CD4-positive, alpha-beta T cell (primary cell): ENCODE measurements at regions not wholly inside any gene's neighbourhood (a gene's known extent, or its start where the extent isn't known, plus 50 kb on each side); places are given as distances from the start of the nearest gene placed in this dataset.

Experiments
- ATAC-seq: fragments of 200-7000 bp; cut with Tn5 transposase; one replicate; pipeline ENCODE4 v1.10.0; 2022; ENCODE audit warnings: mild to moderate bottlenecking; ENCODE audit not compliant: poor library complexity
- CTCF ChIA-PET: fragments of 350-600 bp; sonication (Branson Sonifier 250); formaldehyde crosslinking; loops from one replicate; lab custom pipeline; 2021; ENCODE audit warnings: antibody characterized with exemption, inconsistent platforms; lab: Charles Lee
- POLR2A ChIA-PET: fragments of 350-600 bp; sonication (Branson Sonifier 250); formaldehyde crosslinking; loops from one replicate; lab custom pipeline; 2021; ENCODE audit warnings: antibody characterized with exemption, inconsistent platforms; lab: Charles Lee
- DNase-seq, 14 experiments: peaks; one replicate each; pipeline ENCODE4 v3.0.0-alpha.2; 2013 to 2020; ENCODE audit warnings: mixed read lengths in 2 of 14
- H3K27ac ChIP-seq, 2 donors: one replicate each; pipeline versions ENCODE4 v1.5.1 to v1.7.0; 2013; ENCODE audit warnings: low read length in 2 of 2, low read depth in 1 of 2, mild to moderate bottlenecking in 1 of 2
- H3K27me3 ChIP-seq, 2 experiments: 1 replicate in 1 of 2; 2 replicates in 1 of 2; pipeline versions ENCODE4 v1.6.1 to v1.7.0; 2013; ENCODE audit warnings: low read length in 2 of 2, control low read depth in 1 of 2, mild to moderate bottlenecking in 1 of 2, moderate library complexity in 1 of 2; ENCODE audit not compliant: insufficient read depth in 2 of 2, control insufficient read depth in 1 of 2
- H3K36me3 ChIP-seq: one replicate; pipeline ENCODE4 v1.6.1; 2013; ENCODE audit warnings: low read length, control low read depth; ENCODE audit not compliant: insufficient read depth
- H3K4me1 ChIP-seq: one replicate; pipeline ENCODE4 v1.6.1; 2013; ENCODE audit warnings: low read length, control low read depth; ENCODE audit not compliant: insufficient read depth
- H3K4me3 ChIP-seq: one replicate; pipeline ENCODE4 v1.5.1; 2013; ENCODE audit warnings: mild to moderate bottlenecking, low read length, moderate library complexity
- H3K9me3 ChIP-seq, 2 experiments: 1 replicate in 1 of 2; 2 replicates in 1 of 2; pipeline versions ENCODE4 v1.6.1 to v1.7.0; 2013; ENCODE audit warnings: low read length in 2 of 2, mild to moderate bottlenecking in 2 of 2, control low read depth in 1 of 2, moderate library complexity in 1 of 2; ENCODE audit not compliant: control insufficient read depth in 1 of 2, insufficient read depth in 1 of 2
- H3K27ac Mint-ChIP-seq: one replicate; pipeline ENCODE4 v1.8.0; 2020; ENCODE audit warnings: mixed read lengths
- H3K27me3 Mint-ChIP-seq: one replicate; pipeline ENCODE4 v1.8.0; 2021; ENCODE audit warnings: mixed read lengths
- H3K36me3 Mint-ChIP-seq: one replicate; pipeline ENCODE4 v1.8.0; 2021; ENCODE audit warnings: low read depth, mixed read lengths
- H3K4me1 Mint-ChIP-seq: one replicate; pipeline ENCODE4 v1.8.0; 2021; ENCODE audit warnings: low read depth, mixed read lengths
- H3K4me3 Mint-ChIP-seq: one replicate; pipeline ENCODE4 v1.8.0; 2020; ENCODE audit warnings: mild to moderate bottlenecking, mixed read lengths
- H3K9me3 Mint-ChIP-seq: one replicate; pipeline ENCODE4 v1.8.0; 2020; ENCODE audit warnings: mixed read lengths
- intact Hi-C, 2 experiments: fragments of 100-400 bp; cut with DNase I in 1 of 2; cut with micrococcal nuclease in 1 of 2; formaldehyde crosslinking; loops; one replicate each; pipeline versions ENCODE4 v1.15.1 to v1.9.0; 2023 to 2025; cut with DNase I, micrococcal nuclease
- TF ChIP-seq, protein P1 (sequence below): fragments of 200-600 bp; IDR thresholded peaks from one replicate; pipeline ENCODE4 v1.8.0; 2022; ENCODE audit warnings: antibody characterized with exemption, mild to moderate bottlenecking

DNA sequence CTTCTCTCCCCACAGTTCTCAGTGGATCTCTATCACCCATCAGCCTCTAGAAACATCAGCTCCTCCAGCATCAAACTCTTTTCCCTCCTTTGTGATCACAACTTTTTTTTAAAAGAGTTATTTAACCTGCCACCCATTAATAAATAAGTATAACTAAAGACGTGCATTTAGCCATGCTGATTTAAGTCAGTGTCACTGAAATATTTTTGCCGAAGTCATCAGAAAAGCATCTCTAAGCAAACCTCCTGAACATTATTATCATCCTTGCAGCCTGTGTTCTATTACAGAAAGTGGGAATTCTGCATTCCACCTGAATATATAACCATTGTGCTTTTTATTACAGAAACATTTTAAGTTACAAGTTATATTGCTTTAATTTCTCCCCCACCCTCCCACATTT is 106.2 kb upstream of the ARHGAP28 start:
- intact Hi-C loops: no loop called here
- Histone ChIP-seq H3K27ac (no peak overlapping the region), H3K27me3 (no peaks in the 10 kb centered on the region), H3K4me1 (no peaks in the 10 kb centered on the region), H3K36me3 (no peaks in the 10 kb centered on the region), H3K4me3 (no peak overlapping the region), H3K9me3 (peaks cover 0 to 5% of the 10 kb centered on the region in 2 experiments)
- no peak overlapping the region for H3K27ac Mint-ChIP-seq
- no peaks in the 10 kb centered on the region for H3K27me3 Mint-ChIP-seq
- ATAC-seq: no peak
- H3K9me3 Mint-ChIP-seq: peaks cover 2% of the 10 kb centered on the region
- H3K4me3 Mint-ChIP-seq: no peak overlapping the region
- H3K4me1 Mint-ChIP-seq: no peaks in the 10 kb centered on the region
- CTCF ChIA-PET: no interaction called here
- POLR2A ChIA-PET: no interaction called here
- TF ChIP-seq, protein P1, sequence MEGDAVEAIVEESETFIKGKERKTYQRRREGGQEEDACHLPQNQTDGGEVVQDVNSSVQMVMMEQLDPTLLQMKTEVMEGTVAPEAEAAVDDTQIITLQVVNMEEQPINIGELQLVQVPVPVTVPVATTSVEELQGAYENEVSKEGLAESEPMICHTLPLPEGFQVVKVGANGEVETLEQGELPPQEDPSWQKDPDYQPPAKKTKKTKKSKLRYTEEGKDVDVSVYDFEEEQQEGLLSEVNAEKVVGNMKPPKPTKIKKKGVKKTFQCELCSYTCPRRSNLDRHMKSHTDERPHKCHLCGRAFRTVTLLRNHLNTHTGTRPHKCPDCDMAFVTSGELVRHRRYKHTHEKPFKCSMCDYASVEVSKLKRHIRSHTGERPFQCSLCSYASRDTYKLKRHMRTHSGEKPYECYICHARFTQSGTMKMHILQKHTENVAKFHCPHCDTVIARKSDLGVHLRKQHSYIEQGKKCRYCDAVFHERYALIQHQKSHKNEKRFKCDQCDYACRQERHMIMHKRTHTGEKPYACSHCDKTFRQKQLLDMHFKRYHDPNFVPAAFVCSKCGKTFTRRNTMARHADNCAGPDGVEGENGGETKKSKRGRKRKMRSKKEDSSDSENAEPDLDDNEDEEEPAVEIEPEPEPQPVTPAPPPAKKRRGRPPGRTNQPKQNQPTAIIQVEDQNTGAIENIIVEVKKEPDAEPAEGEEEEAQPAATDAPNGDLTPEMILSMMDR: no peak
- no peaks in the 10 kb centered on the region for H3K36me3 Mint-ChIP-seq
- no peak for DNase-seq

DNA sequence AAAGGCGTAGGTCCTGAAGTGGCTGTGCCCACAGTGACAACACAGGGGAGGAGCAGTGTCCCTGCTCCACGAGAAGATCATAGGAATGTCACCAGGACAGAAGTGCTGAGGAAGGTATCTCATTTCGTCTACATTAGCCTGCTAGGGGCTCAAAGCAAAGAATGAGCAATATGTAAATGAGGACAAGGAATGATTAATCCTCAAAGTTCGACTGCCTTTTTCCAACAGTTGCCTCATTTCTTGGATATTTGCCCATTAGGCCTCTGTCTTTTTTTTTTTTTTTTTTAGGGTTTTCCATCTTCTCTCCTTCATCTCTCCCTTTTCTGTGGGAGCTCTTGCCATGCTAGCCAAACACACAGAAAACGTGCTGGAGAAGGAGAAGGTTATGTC is 105.2 kb upstream of the ARHGAP28 start:
- CTCF ChIA-PET: no interaction called here
- POLR2A ChIA-PET: no interaction called here
- ATAC-seq: no peak

DNA sequence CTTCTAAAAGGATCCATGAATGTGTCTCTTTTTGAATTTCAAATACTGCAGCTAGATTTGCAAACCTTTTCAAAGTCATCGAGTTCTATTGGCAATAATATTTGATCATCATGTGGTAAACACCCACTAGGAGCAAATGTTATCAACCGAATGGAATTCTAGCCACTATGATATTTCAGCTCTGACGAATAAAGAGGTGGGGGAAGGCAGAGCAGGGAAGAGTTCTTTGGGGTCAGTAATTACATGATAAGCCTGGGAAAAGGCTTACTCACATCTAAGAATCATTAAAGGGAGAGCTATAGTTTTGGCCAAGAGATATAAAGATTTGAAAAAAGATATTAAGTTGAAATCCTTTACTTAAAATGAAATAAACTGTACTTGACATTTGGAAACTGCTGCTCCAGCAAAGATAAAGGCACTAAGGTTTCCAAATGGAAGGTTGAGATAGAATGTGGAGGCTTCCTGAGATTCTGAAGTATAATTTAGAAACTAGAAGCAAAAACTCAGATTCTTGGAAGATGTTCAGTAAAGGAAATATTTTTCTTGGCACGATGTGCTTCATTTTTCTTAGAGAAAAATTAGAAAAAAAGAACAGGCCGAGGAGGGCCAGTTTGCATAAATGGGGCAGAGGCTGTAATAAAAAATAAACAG is 104.7 kb upstream of the ARHGAP28 start:
- intact Hi-C loops: no loop called here
- ATAC-seq (no peak), DNase-seq (no peak)
- H3K9me3 Mint-ChIP-seq: no peaks in the 10 kb centered on the region
- ChIA-PET POLR2A (no interaction called here), CTCF (no interaction called here)
- Histone ChIP-seq H3K27me3 (no peaks in the 10 kb centered on the region), H3K9me3 (peaks cover 0 to 5% of the 10 kb centered on the region in 2 experiments), H3K36me3 (no peaks in the 10 kb centered on the region), H3K27ac (no peak overlapping the region), H3K4me3 (no peak overlapping the region), H3K4me1 (no peaks in the 10 kb centered on the region)
- TF ChIP-seq, protein P1: no peak
- no peaks in the 10 kb centered on the region for H3K4me1 Mint-ChIP-seq
- H3K27ac Mint-ChIP-seq: no peak overlapping the region
- H3K36me3 Mint-ChIP-seq: no peaks in the 10 kb centered on the region
- H3K4me3 Mint-ChIP-seq: no peak overlapping the region
- no peaks in the 10 kb centered on the region for H3K27me3 Mint-ChIP-seq

More for the DNA sequence above, 105.2 kb upstream of the ARHGAP28 start:
- no peaks in the 10 kb centered on the region for H3K4me1 Mint-ChIP-seq
- no peaks in the 10 kb centered on the region for H3K27me3 Mint-ChIP-seq
- Histone ChIP-seq H3K27ac (no peak overlapping the region), H3K4me3 (no peak overlapping the region), H3K9me3 (peaks cover 0 to 5% of the 10 kb centered on the region in 2 experiments), H3K27me3 (no peaks in the 10 kb centered on the region), H3K4me1 (no peaks in the 10 kb centered on the region), H3K36me3 (no peaks in the 10 kb centered on the region)
- no peak for DNase-seq
- no peak overlapping the region for H3K27ac Mint-ChIP-seq
- TF ChIP-seq, protein P1: no peak
- H3K4me3 Mint-ChIP-seq: no peak overlapping the region
- intact Hi-C loops: no loop called here
- no peaks in the 10 kb centered on the region for H3K36me3 Mint-ChIP-seq
- H3K9me3 Mint-ChIP-seq: no peaks in the 10 kb centered on the region
